Fibroblast of mammary gland (primary cell): ENCODE measurements at regions not wholly inside any gene's neighbourhood (a gene's known extent, or its start where the extent isn't known, plus 50 kb on each side); places are given as distances from the start of the nearest gene placed in this dataset.

Source experiments
- DNase-seq: peaks from one replicate; pipeline ENCODE4 v3.0.0-alpha.2; 2010; ENCODE audit warnings: low read depth
- H3K4me3 ChIP-seq: 2 replicates; pipeline ENCODE4 v1.5.1; 2011; ENCODE audit warnings: low read depth, mild to moderate bottlenecking, low read length, moderate library complexity; ENCODE audit not compliant: control insufficient read depth
- CTCF ChIP-seq: conservative IDR thresholded peaks from 2 replicates; pipeline ENCODE4 v1.5.1; 2011; ENCODE audit warnings: low read depth, low read length, inconsistent platforms; ENCODE audit not compliant: control insufficient read depth, insufficient read depth

GRCh38 chr21:36575306-36575705 lies 95.4 kb upstream of the CLDN14 start:
- H3K4me3 ChIP-seq, result no peak overlapping the region

GRCh38 chr21:36576441-36576840 lies 96.5 kb upstream of the CLDN14 start:
- no peak for DNase-seq
- TF ChIP-seq CTCF, result no peak
- H3K4me3 ChIP-seq, result no peak overlapping the region

More at GRCh38 chr21:36575306-36575705, 95.4 kb upstream of the CLDN14 start:
- TF ChIP-seq CTCF, result no peak
- no peak for DNase-seq

- no peak overlapping the region for H3K4me3 ChIP-seq
- no peak for TF ChIP-seq CTCF
Measured at GRCh38 chr21:36579898-36580297, 100.0 kb upstream of the CLDN14 start.

GRCh38 chr21:36582271-36582670 lies 102.3 kb upstream of the CLDN14 start:
- TF ChIP-seq CTCF, result no peak
- no peak overlapping the region for H3K4me3 ChIP-seq

More at GRCh38 chr21:36579898-36580297, 100.0 kb upstream of the CLDN14 start:
- no peak for DNase-seq

GRCh38 chr21:36583591-36583990 lies 103.7 kb upstream of the CLDN14 start:
- DNase-seq, result no peak
- TF ChIP-seq CTCF, result no peak
- H3K4me3 ChIP-seq, result no peak overlapping the region

More at GRCh38 chr21:36582271-36582670, 102.3 kb upstream of the CLDN14 start:
- no peak for DNase-seq

- DNase-seq, result no peak
- no peak for TF ChIP-seq CTCF
- H3K4me3 ChIP-seq, result no peak overlapping the region
Measured at GRCh38 chr21:36584980-36585940, 105.3 kb upstream of the CLDN14 start.

- TF ChIP-seq CTCF, result no peak
- peak; percentile 22 for DNase-seq
- no peak overlapping the region for H3K4me3 ChIP-seq
Measured at GRCh38 chr21:36587388-36587787, 107.5 kb upstream of the CLDN14 start.
